Fibroblast of mammary gland (primary cell): ENCODE measurements at regions not wholly inside any gene's neighbourhood (a gene's known extent, or its start where the extent isn't known, plus 50 kb on each side); places are given as distances from the start of the nearest gene placed in this dataset.

Experiments used
- DNase-seq: peaks from one replicate; pipeline ENCODE4 v3.0.0-alpha.2; 2010; ENCODE audit warnings: low read depth
- H3K4me3 ChIP-seq: 2 replicates; pipeline ENCODE4 v1.5.1; 2011; ENCODE audit warnings: low read depth, mild to moderate bottlenecking, low read length, moderate library complexity; ENCODE audit not compliant: control insufficient read depth
- TF ChIP-seq, protein P1 (sequence below): conservative IDR thresholded peaks from 2 replicates; pipeline ENCODE4 v1.5.1; 2011; ENCODE audit warnings: low read depth, low read length, inconsistent platforms; ENCODE audit not compliant: control insufficient read depth, insufficient read depth

DNA sequence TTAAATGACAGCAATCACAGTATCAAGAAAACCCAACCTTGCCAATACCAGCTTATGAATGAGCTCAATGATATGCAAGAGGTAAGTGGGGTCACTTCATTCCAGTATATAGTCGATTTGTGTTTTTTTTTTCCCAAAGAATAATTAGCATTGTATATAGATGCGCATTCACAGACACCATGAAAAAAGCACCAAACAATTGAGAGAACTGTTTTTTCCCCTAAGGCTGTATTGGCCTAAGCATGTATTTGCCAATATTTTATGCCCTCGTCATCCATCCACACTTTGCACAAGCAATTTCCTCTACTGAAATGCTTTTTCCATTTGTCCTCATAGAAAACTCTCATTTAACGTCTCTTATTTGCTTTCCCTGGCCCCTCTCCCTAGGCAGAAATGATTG, 213.7 kb downstream of the SAMD5 start:
- no peak overlapping the region for H3K4me3 ChIP-seq
- DNase-seq = no peak
- TF ChIP-seq, protein P1, sequence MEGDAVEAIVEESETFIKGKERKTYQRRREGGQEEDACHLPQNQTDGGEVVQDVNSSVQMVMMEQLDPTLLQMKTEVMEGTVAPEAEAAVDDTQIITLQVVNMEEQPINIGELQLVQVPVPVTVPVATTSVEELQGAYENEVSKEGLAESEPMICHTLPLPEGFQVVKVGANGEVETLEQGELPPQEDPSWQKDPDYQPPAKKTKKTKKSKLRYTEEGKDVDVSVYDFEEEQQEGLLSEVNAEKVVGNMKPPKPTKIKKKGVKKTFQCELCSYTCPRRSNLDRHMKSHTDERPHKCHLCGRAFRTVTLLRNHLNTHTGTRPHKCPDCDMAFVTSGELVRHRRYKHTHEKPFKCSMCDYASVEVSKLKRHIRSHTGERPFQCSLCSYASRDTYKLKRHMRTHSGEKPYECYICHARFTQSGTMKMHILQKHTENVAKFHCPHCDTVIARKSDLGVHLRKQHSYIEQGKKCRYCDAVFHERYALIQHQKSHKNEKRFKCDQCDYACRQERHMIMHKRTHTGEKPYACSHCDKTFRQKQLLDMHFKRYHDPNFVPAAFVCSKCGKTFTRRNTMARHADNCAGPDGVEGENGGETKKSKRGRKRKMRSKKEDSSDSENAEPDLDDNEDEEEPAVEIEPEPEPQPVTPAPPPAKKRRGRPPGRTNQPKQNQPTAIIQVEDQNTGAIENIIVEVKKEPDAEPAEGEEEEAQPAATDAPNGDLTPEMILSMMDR = no peak

DNA sequence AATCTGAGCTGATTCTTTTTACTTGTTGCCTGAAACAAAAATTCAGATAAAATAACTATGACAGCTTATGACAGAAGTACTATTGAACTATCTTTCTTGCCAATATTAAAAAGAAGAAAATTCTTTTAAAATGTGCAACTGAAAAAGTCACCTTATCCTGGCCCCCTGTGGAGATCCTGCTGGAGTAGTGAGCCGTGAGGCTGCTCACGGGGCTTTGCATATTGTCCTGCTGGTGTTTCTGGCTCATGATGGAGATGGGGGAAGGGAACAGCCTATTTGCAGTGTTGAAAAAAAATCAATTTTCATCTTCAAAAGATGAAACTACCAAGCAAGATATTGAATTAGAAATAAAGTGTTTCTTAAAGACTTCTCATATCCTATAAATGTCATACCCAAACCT, 216.0 kb downstream of the SAMD5 start:
- DNase-seq = no peak
- no peak overlapping the region for H3K4me3 ChIP-seq
- TF ChIP-seq, protein P1 = no peak

DNA sequence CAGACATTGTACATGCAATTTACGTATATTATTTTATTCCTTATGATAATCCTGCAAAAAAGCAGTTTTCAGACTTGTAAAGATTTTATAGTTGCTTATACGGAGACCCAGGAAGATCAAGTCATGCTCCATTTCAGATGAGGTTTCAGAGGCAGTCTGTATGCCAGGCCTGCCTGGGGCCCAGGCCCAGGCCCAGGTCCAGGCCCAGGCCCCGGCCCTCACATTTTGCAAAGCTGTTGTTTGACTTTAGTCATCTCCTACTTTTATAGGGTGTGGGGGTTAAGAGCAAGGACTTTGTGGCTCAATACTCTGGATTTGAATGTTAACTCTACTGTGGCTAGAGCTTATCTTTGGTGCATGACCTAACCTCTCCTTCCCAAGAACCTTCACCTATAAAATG, 217.9 kb downstream of the SAMD5 start:
- no peak overlapping the region for H3K4me3 ChIP-seq
- TF ChIP-seq, protein P1 = no peak
- DNase-seq = no peak

DNA sequence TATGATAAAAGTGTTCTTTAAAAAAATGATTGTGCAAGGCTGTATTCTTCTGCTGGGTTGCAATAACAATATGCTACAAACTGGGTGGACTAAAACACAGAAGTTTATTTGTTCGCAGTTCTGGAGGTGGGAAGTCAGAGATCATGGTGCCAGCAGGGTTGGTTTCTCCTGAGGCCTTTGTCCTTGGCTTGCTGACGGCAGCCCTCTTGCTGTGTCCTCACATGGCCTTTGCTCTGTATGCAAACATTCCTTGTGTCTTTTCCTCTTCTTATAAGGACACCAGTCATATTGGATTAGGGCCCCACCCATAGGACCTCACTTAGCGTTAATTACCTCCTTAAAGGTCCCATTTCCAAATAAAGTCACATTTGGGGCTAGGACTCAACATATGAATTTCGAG, 220.4 kb downstream of the SAMD5 start:
- TF ChIP-seq, protein P1 = no peak
- DNase-seq = no peak
- no peak overlapping the region for H3K4me3 ChIP-seq

DNA sequence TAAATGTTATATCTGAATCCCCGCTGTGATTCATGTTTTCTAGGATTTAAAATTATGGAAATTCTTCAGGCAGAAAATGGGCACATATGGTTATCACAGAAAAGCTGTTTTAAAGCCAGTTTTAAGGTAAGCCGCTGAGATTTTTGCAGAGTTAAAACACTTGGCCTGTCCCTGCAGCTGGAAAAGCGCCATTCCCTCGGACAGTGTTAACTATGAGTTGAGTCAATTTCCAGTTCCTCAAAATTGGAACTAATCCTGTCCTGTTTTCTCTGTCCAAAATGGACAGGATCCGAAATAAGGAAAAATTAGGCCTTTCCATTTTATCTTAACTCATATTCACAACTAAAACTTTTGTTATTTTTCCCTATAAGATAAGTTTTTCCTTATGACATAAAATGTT, 225.2 kb downstream of the SAMD5 start:
- DNase-seq = no peak
- TF ChIP-seq, protein P1 = no peak
- H3K4me3 ChIP-seq = no peak overlapping the region

DNA sequence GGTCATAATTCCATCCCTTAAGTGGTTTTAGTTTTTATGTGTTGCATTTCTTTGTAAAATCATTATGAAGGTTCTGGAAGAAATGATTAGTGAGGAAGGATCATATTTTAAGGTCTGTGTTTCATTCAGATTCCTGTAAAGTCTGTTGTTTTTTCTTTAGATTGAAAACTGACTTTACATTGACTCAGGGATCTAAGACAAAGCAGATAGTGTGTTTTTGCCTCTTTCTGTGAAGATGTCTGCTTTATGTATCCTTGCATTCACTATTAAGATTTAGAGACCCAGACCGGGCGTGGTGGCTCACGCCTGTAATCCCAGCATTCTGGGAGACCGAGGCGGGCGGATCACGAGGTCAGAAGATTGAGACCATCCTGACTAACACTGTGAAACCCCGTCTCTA, 225.7 kb downstream of the SAMD5 start:
- no peak overlapping the region for H3K4me3 ChIP-seq
- DNase-seq = no peak
- TF ChIP-seq, protein P1 = no peak

DNA sequence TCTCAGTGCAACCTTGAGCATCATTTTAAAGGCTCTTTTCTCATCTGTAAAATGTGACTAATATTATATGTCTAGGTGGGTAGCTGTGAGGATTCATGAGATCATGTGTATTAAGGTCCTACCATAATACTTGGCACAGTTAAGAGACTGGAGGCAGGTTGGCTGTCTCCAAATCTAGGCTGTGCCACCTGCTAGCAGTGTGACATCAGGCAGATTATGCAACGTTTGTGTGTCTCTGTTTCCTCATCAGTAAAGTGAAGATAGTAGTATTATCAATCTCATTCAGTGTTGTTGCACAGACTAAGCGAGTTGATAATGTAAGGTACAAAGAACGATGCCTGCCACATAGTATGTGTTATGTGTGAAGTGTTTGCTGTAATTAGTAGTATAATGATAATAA, 227.4 kb downstream of the SAMD5 start:
- no peak for DNase-seq
- no peak overlapping the region for H3K4me3 ChIP-seq
- TF ChIP-seq, protein P1 = no peak
